ENCODE measurements at regions not wholly inside any gene's neighbourhood (a gene's known extent, or its start where the extent isn't known, plus 50 kb on each side); places are given as distances from the start of the nearest gene placed in this dataset.

DNA sequence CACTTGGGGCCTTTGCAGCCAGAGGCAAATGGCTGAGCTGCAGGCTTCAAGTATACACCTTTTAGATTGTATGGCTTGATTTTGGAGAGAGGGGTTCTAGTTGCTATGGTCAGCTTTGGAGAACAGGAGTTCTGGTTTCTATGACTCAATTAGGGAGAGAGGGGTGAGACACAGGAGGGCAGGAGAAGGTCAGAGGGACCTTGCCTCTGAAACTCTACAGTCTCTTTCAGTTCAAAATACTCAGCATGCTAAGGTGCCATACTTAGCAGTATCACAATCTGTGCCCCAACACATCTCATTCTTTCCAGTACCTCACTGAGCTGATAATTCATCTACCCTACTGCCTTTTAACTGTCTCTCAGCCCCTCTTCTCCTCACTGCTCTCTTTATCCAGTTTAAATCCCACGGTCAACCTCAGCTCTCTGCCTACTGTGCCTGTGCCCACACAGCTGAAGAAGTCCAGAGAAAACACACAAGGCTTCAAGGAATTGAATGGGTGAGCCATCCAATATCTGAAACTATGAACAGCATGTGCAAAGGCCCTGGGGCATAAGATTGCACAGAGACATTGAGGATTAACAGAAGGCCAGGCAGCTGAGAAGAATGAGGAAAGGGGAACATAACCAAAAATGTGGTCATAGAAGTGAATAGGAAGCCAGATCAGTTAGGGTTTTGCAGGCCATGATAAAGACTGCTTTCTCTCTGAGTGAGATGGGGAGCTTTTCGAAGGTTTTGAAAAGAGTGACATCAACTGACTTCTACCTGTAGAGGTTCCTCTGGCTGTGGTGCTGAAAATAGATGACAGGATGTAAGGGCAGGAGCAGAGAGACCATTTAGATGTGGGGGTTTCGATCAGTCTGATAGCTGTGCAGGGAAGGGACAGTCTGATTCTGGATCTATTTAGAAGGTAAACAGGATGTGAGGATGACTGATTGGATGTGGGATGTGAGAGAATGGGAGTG, 54.5 kb upstream of the C3orf80 start:
- DNase-seq, result no peak

DNA sequence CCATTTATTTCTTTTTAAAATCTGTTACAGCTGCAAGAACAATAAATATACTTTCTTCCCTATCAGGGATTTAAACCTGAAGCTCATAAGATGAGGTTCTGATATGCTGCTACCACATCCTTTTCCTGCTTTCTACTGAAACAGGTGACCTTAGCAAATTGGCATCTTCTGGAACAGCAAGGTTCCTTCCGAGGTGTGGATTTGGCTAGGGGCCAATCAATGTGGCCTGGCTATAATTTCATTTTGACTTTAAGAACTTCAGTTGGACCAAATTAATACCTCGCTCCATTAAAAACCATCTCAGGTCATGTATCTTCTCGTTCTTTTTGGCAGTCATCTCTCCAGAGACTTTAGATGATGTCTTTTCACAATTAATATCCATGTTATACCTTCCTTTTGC, 53.4 kb upstream of the C3orf80 start:
- no peak for DNase-seq

GRCh38 chr3:160174621-160175020, 50.6 kb upstream of the C3orf80 start:
- DNase-seq, result no peak
